COLO668 (cell line): ENCODE measurements at regions not wholly inside any gene's neighbourhood (a gene's known extent, or its start where the extent isn't known, plus 50 kb on each side); places are given as distances from the start of the nearest gene placed in this dataset.

ENCODE experiments used
- DNase-seq: peaks from one replicate; lab custom pipeline; 2025; ENCODE audit not compliant: unreplicated experiment; lab: John Stamatoyannopoulos, UW

DNA sequence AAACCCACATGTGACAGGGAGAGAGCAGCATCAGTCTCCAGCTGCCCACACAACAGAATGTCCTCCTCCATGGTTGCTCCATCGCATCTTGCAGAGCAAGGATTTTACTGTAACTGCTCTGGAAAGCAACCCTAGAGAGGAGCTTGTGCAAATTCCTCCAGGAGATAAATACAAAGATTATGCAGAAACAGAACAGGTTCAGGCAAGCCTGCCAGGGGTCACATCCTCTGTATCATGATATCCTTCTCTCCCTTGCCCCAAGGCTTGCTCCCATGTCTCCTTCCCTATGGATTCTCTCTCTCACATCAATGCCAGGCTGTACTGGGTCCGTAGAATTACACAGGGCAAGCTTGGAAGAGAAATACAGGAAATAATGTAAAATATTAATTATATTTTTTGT is 226.0 kb downstream of the MPDZ start:
- DNase-seq, result no peak

DNA sequence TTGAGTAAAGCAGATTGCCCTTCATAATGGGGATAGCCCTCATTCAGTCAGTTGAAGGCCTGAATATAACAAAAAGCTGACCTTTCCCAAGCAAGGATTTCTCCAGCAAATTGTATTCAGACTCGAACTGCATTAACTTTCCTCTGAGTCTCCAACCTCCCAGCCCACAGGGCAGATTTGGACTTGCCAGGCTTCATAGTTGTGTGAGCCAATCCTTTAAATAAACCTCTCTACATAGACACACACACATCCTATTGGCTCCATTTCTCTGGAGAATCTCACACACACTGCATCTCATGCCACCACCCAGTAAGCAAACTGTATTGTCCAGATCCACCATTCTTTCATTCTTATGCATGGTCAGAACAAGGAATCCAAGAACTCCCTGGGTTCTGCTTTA is 225.1 kb downstream of the MPDZ start:
- DNase-seq, result no peak
